Nephron (organoid): ENCODE measurements at regions not wholly inside any gene's neighbourhood (a gene's known extent, or its start where the extent isn't known, plus 50 kb on each side); places are given as distances from the start of the nearest gene placed in this dataset.

Source experiments
- H3K27ac Mint-ChIP-seq, 3 experiments: 2 replicates each; pipeline ENCODE4 v1.8.0; 2020; ENCODE audit warnings: mixed read lengths in 3 of 3, mild to moderate bottlenecking in 2 of 3, moderate library complexity in 1 of 3
- H3K27me3 Mint-ChIP-seq: 2 replicates; pipeline ENCODE4 v1.8.0; 2021; ENCODE audit warnings: low read depth, mild to moderate bottlenecking, moderate library complexity, mixed read lengths
- H3K36me3 Mint-ChIP-seq: 2 replicates; pipeline ENCODE4 v1.8.0; 2020; ENCODE audit warnings: low read depth, mixed read lengths
- H3K4me1 Mint-ChIP-seq: 2 replicates; pipeline ENCODE4 v1.8.0; 2020; ENCODE audit warnings: mixed read lengths
- H3K4me3 Mint-ChIP-seq, 3 experiments: 2 replicates each; pipeline ENCODE4 v1.8.0; 2020; ENCODE audit warnings: mild to moderate bottlenecking in 3 of 3, mixed read lengths in 3 of 3, moderate library complexity in 2 of 3
- H3K9me3 Mint-ChIP-seq: 2 replicates; pipeline ENCODE4 v1.8.0; 2020; ENCODE audit warnings: mixed read lengths
- TF ChIP-seq, protein P1 (sequence below), 3 experiments: fragments of 200-600 bp; sonication (generic); IDR thresholded peaks; one replicate each; pipeline ENCODE4 v1.5.0; 2021; ENCODE audit warnings: antibody characterized with exemption in 3 of 3; ENCODE audit not compliant: unreplicated experiment in 3 of 3

DNA sequence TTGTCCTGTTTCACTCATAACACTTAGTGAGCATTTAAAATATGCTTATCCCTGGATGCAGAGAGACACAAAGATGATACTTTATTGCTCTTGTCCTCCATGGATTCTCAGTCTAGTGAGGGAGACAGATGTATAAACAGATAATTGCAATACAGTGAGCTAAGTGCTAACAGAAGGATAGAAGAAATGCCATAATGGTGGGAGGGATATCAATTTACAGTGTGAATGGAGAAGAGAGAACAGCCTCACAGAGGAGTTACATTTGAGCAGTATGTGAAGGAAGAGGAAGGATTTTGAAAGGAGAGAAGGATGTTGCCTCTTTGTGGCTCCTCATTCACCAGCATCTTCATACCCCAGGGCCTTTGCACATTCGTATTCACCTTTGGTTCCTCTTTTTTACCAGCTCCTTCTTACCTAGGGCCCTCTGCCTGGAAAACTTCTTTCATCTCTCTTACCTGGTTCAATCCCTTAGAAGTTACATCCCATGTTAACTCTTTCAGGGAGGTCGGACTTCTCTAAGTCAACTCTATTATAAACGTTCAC, 341.7 kb downstream of the PRL start:
- Mint-ChIP-seq H3K4me1 (peaks cover 55% of the 10 kb centered on the region), H3K27ac (peak overlapping the region; percentile 92 to 99 (median 94)), H3K9me3 (no peaks in the 10 kb centered on the region), H3K27me3 (no peaks in the 10 kb centered on the region), H3K36me3 (peaks cover 18% of the 10 kb centered on the region), H3K4me3 (no peak overlapping the region)
- TF ChIP-seq, protein P1, sequence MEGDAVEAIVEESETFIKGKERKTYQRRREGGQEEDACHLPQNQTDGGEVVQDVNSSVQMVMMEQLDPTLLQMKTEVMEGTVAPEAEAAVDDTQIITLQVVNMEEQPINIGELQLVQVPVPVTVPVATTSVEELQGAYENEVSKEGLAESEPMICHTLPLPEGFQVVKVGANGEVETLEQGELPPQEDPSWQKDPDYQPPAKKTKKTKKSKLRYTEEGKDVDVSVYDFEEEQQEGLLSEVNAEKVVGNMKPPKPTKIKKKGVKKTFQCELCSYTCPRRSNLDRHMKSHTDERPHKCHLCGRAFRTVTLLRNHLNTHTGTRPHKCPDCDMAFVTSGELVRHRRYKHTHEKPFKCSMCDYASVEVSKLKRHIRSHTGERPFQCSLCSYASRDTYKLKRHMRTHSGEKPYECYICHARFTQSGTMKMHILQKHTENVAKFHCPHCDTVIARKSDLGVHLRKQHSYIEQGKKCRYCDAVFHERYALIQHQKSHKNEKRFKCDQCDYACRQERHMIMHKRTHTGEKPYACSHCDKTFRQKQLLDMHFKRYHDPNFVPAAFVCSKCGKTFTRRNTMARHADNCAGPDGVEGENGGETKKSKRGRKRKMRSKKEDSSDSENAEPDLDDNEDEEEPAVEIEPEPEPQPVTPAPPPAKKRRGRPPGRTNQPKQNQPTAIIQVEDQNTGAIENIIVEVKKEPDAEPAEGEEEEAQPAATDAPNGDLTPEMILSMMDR (IDR thresholded peaks at IDR 0.05; ENCODE audit: unreplicated experiment in 3 of 3) = no peak

GRCh38 chr6:21955951-21956350, 340.9 kb downstream of the PRL start:
- Mint-ChIP-seq H3K4me3 (no peak overlapping the region), H3K9me3 (no peaks in the 10 kb centered on the region), H3K27ac (peak overlapping the region; percentile 92 to 99 (median 94)), H3K36me3 (peaks cover 19% of the 10 kb centered on the region), H3K4me1 (peaks cover 48% of the 10 kb centered on the region), H3K27me3 (no peaks in the 10 kb centered on the region)
- TF ChIP-seq, protein P1 (IDR thresholded peaks at IDR 0.05; ENCODE audit: unreplicated experiment in 3 of 3) = no peak

GRCh38 chr6:21958428-21958827, 338.4 kb downstream of the PRL start:
- Mint-ChIP-seq H3K4me3 (no peak overlapping the region), H3K36me3 (peaks cover 16% of the 10 kb centered on the region), H3K9me3 (no peaks in the 10 kb centered on the region), H3K27ac (peak overlapping the region; percentile 7 to 45 (median 13)), H3K27me3 (no peaks in the 10 kb centered on the region), H3K4me1 (peaks cover 30% of the 10 kb centered on the region)
- TF ChIP-seq, protein P1 (IDR thresholded peaks at IDR 0.05; ENCODE audit: unreplicated experiment in 3 of 3) = no peak

- Mint-ChIP-seq H3K9me3 (no peaks in the 10 kb centered on the region), H3K27me3 (no peaks in the 10 kb centered on the region), H3K4me1 (peaks cover 24% of the 10 kb centered on the region), H3K4me3 (no peak overlapping the region), H3K36me3 (peaks cover 16% of the 10 kb centered on the region), H3K27ac (peak overlapping the region in 1 of 3 experiments; percentile 41)
- TF ChIP-seq, protein P1 (IDR thresholded peaks at IDR 0.05; ENCODE audit: unreplicated experiment in 3 of 3) = no peak
These were observed 335.6 kb downstream of the PRL start for GRCh38 chr6:21961226-21961625.

- Mint-ChIP-seq H3K4me3 (no peak overlapping the region), H3K36me3 (peaks cover 2% of the 10 kb centered on the region), H3K9me3 (no peaks in the 10 kb centered on the region), H3K27ac (peak overlapping the region; percentile 59 to 80 (median 77)), H3K27me3 (no peaks in the 10 kb centered on the region), H3K4me1 (peaks cover 47% of the 10 kb centered on the region)
- TF ChIP-seq, protein P1 (IDR thresholded peaks at IDR 0.05; ENCODE audit: unreplicated experiment in 3 of 3) = no peak
These were observed 331.8 kb downstream of the PRL start for GRCh38 chr6:21965016-21965415.

- H3K27ac Mint-ChIP-seq = peak overlapping the region; percentile 75 to 88 (median 78)
- no peaks in the 10 kb centered on the region for H3K9me3 Mint-ChIP-seq
- no peak overlapping the region for H3K4me3 Mint-ChIP-seq
- peaks cover 54% of the 10 kb centered on the region for H3K4me1 Mint-ChIP-seq
- H3K27me3 Mint-ChIP-seq = no peaks in the 10 kb centered on the region
- TF ChIP-seq, protein P1 (IDR thresholded peaks at IDR 0.05; ENCODE audit: unreplicated experiment in 3 of 3) = no peak
- no peaks in the 10 kb centered on the region for H3K36me3 Mint-ChIP-seq
These were observed 330.8 kb downstream of the PRL start for GRCh38 chr6:21965953-21966539.
